Astrocyte (in vitro differentiated cells and primary cell): ENCODE measurements at regions not wholly inside any gene's neighbourhood (a gene's known extent, or its start where the extent isn't known, plus 50 kb on each side); places are given as distances from the start of the nearest gene placed in this dataset.

Source experiments
- EZH2 ChIP-seq: IDR thresholded peaks from 2 replicates; pipeline ENCODE4 v1.6.1; 2012; ENCODE audit warnings: mild to moderate bottlenecking, low read length, inconsistent platforms; ENCODE audit not compliant: insufficient read depth
- TF ChIP-seq, protein P1 (sequence below): IDR thresholded peaks from 2 replicates; pipeline ENCODE4 v1.5.1; 2011; ENCODE audit warnings: low read depth, mild to moderate bottlenecking, inconsistent platforms, low read length, moderate library complexity; ENCODE audit not compliant: insufficient read depth

GRCh38 chr5:174220417-174220816 lies 174.9 kb downstream of the NSG2 start:
- no peak for TF ChIP-seq EZH2
- TF ChIP-seq, protein P1, sequence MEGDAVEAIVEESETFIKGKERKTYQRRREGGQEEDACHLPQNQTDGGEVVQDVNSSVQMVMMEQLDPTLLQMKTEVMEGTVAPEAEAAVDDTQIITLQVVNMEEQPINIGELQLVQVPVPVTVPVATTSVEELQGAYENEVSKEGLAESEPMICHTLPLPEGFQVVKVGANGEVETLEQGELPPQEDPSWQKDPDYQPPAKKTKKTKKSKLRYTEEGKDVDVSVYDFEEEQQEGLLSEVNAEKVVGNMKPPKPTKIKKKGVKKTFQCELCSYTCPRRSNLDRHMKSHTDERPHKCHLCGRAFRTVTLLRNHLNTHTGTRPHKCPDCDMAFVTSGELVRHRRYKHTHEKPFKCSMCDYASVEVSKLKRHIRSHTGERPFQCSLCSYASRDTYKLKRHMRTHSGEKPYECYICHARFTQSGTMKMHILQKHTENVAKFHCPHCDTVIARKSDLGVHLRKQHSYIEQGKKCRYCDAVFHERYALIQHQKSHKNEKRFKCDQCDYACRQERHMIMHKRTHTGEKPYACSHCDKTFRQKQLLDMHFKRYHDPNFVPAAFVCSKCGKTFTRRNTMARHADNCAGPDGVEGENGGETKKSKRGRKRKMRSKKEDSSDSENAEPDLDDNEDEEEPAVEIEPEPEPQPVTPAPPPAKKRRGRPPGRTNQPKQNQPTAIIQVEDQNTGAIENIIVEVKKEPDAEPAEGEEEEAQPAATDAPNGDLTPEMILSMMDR, result no peak
